ENCODE measurements at regions not wholly inside any gene's neighbourhood (a gene's known extent, or its start where the extent isn't known, plus 50 kb on each side); places are given as distances from the start of the nearest gene placed in this dataset.
"Not testable (repeated sequence)": the region's sequence is repeated elsewhere in the genome, so short reads cannot be mapped to it uniquely, and the experiment has no call there.

DNA sequence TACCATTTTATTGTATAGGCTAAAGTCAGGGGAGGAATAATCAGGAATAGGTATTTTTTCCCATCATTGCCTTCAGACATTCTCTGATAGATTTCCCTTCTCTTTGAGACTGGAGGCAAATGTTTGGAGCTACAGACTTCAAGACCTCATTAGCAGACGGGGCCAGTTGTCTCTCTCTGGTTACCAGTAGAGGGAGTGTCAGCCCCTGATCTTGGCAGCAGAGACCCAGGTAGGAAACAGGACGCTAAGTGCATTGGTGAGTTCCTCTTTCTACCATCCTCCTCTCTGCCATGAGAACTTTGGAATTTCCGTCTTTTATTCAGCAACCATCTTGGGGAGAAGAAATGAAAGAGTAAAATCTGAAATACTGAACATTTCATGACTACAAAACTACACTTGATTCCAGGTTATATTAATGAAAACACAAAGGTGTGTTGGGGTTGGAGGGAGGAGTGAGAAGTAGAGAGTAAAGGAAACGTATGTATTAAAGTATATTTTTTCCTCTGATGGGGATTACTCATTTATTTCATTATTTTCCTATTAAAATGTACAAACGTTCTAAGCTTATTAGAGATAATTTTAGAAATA is 186.2 kb upstream of the GCFC2 start:
- DNase-seq (ENCODE audit: low read depth in 2 of 2) = no peak

DNA sequence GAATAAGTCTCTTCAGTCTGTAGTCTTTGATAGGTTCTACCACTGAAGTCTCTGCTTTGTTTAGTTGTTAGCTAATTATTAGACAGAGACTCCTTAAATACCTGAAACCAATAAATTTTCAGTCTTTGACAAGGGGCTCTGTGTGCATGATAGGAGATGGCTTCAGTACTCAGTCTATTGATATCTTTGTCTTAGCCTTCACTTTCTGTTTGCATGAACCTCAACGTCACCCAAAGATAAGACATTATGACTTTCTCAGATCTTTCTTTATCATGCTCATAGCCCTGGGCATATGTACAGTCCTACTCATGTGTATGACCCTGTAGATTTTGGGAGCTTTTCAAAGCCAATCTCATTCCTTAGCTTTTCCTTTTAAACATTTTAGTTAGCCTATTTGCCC is 183.5 kb upstream of the GCFC2 start:
- DNase-seq (ENCODE audit: low read depth in 2 of 2) = no peak

GRCh38 chr2:75892490-75892889 is 181.8 kb upstream of the GCFC2 start:
- DNase-seq (ENCODE audit: low read depth in 2 of 2) = no peak

DNA sequence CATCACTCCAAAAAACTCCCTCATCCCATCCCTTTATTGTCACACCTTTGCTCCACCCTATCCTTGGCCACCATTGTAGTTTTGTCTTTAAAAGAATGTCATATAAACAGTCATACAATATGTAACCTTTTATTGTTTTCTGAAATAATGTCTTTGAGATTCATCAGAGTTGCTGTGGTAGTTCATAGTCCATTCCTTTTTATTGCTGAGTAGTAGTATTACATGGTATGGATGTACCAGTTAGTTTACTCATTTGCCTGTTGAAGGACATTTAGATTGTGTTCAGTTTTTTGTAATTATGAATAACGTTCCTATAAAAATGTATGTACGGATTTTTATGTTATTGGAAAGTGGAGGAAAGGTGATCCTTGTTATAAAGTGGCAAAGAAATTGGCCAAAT is 171.8 kb upstream of the GCFC2 start:
- DNase-seq (ENCODE audit: low read depth in 2 of 2) = no peak

GRCh38 chr2:75875606-75876005 is 164.9 kb upstream of the GCFC2 start:
- DNase-seq (ENCODE audit: low read depth in 2 of 2) = not testable (repeated sequence)

GRCh38 chr2:75871762-75872614 is 161.3 kb upstream of the GCFC2 start:
- not testable (repeated sequence) for DNase-seq (ENCODE audit: low read depth in 2 of 2)

DNA sequence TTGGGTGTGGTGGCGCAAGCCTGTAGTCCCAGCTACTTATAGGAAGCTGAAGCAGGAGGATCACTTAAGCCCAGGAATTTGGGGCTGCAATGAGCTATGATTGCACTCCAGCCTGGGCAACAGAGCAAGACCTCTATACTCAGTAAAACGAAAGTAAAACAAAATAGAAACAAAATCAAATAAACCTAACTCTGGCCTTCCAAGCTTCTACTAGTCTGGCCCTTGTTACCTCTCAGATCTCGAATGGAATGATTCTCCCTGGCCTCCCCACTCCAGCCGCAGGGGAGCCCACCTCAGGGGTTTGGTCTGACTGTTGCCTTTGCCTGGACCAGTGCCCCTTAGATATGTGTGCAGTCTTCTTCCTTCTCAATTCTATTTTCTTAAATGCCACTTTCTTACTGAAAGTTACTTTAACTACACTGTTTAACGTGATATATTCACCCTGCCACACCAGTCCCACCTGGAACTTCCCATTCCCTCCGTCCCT is 160.0 kb upstream of the GCFC2 start:
- no peak for DNase-seq (ENCODE audit: low read depth in 2 of 2)

- no peak for DNase-seq (ENCODE audit: low read depth in 2 of 2)
Observed at GRCh38 chr2:75870133-75870532, 159.4 kb upstream of the GCFC2 start.

DNA sequence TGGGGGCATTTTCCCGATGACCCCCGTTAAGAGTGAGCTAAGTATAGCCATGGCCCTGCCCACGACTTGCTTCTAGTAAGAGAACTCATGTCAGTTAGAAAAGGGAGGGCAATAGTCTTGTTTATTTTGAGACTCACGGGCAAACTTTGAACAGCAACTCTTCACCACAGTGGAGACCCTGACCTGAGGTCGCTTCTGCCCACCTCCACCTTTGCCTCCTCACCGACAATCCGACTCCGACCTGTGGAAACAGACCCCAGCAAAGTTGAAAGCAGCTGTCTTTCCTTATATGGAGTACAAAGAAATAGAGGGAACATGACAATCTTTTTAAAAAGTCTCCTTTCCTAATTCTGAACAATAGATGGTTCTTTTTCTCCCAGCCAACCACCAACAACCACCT is 155.0 kb upstream of the GCFC2 start:
- DNase-seq (ENCODE audit: low read depth in 2 of 2) = no peak

DNA sequence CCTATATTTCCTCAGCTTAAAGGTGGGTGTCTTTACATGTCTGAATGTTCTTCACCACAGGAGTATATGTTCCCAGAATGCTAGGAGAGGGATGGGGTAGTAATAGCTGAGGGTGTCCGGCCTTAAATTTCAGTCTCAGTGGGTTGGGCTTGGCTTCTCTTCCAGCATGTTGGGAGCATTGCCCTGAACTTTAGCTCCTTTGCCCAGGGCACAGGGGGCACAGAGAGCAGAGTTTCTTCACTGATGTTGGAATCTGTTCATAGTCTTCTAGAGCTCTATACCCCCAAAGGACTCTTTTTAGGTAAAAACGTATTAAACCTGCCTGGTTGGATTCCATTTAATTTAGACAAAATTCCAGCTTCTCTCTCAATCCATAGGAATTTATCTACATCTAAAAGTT is 154.4 kb upstream of the GCFC2 start:
- DNase-seq (ENCODE audit: low read depth in 2 of 2) = no peak

DNA sequence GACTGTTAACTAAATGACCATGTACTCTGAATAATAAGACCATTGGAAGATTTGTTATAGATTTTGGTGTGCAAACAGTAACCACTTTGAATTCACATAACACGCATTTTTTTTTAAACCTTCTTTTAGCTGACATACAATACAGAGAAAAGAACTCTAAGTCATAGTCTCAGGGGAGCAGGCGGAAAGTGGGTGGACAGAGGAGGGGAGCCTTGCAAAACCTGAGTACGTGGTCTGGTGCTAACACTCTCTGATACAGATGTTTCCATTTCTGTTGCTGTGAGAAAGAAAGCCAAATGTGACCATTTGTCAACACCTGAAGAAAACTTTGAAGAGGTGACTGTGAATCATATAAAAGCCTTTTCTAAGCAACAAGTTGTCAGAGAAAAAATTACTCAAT is 151.8 kb upstream of the GCFC2 start:
- no peak for DNase-seq (ENCODE audit: low read depth in 2 of 2)

DNA sequence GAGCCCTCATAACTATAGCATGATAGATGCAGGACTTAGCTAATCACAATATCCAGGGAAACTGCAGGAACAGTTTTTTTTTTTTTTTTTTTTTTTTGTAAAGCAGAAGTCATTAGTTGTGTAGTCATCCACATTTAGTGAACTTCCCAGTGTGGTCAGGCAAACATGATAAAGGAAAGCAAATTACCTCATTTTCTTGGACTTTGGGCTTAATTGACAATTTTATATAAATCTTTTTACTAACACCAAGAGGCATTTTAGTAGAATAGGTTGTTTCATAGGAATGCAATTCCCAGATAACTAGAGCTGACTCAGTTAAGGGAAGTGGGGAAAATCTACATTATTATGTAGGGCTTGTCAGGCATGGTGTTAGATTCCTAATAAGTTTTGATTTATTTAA is 142.7 kb upstream of the GCFC2 start:
- no peak for DNase-seq (ENCODE audit: low read depth in 2 of 2)

GRCh38 chr2:75852639-75853038 is 141.9 kb upstream of the GCFC2 start:
- DNase-seq (ENCODE audit: low read depth in 2 of 2) = no peak

GRCh38 chr2:75846683-75847190 is 136.0 kb upstream of the GCFC2 start:
- no peak for DNase-seq (ENCODE audit: low read depth in 2 of 2)

DNA sequence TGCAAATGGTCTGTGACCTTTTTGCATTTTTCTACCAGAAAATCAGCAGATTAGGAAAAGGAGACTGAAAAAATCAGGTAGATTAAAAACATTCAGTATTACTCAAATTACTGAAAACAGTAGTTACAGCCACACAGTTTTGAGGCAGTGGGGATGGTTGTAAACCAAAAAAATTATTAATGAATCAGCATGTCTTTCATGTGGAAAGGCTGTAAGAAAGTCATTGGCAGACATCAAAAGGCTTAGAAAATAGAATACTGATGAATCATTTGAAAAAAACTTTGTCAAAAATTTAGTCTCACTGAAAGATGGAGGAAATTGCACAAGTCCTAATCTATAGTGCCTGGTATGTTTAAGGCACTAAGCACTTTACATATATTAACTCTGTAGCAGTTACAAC is 133.9 kb upstream of the GCFC2 start:
- no peak for DNase-seq (ENCODE audit: low read depth in 2 of 2)

- not testable (repeated sequence) for DNase-seq (ENCODE audit: low read depth in 2 of 2)
Observed at GRCh38 chr2:75834588-75834987, 123.9 kb upstream of the GCFC2 start.

GRCh38 chr2:75833386-75833785 is 122.7 kb upstream of the GCFC2 start:
- DNase-seq (ENCODE audit: low read depth in 2 of 2) = no peak

DNA sequence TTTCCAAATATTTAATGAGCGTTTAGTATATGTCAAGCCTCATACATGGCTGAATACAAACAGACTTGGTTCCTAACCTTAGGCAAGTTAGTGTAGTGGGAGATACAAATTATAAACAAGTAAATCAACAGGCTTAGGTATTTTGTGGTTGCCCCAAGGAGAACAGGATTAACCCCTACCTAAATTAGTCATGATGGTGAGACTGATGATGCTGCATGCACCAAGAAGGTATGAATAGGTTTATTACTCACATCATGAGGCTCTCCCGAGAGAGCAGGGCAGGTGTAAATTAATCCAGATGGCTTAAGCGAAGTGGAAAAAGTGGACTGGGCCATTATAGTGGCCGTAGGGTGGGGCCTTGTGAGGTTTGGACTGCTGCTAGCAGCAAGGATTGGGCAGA is 118.1 kb upstream of the GCFC2 start:
- no peak for DNase-seq (ENCODE audit: low read depth in 2 of 2)

- not testable (repeated sequence) for DNase-seq (ENCODE audit: low read depth in 2 of 2)
Observed at GRCh38 chr2:75823515-75823914, 112.8 kb upstream of the GCFC2 start.

- no peak for DNase-seq (ENCODE audit: low read depth in 2 of 2)
Observed at GRCh38 chr2:75822336-75822735, 111.6 kb upstream of the GCFC2 start.

- DNase-seq (ENCODE audit: low read depth in 2 of 2) = no peak
Observed at GRCh38 chr2:75820693-75821092, 110.0 kb upstream of the GCFC2 start.

DNA sequence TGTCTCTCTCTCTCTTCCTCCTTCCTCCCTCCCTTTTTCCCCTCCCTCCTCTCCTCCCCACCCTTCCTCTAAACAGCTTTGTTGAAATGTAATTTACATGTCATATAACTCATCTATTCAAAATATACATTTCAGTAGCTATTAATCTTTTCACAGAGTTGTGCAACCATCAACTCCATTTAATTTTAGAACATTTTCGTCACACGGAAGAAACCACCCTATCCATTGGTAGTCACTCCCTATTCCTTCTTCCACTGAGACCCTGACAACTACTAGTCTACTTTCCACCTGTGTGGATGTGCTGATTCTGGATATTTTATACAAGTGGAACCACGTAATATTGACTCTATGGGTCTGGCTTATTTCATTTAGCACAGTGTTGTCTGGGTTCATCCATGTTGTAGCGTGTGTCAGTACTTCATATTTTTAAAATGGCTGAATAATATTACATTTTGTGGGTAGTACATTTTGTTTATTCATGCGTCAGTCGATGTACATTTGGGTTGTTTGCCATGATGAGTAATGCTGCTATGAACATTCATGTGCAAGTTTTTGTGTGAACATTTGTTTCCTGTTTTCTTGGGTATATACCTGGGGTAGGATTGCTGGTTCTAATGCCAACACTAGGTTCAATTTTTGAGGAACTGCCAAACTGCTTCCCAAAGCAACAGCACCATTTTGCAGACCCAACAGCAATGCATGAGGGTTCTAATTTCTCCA is 100.1 kb upstream of the GCFC2 start:
- DNase-seq (ENCODE audit: low read depth in 2 of 2) = no peak
